Ishikawa (cell line): ENCODE measurements at regions not wholly inside any gene's neighbourhood (a gene's known extent, or its start where the extent isn't known, plus 50 kb on each side); places are given as distances from the start of the nearest gene placed in this dataset.
A peak's percentile ranks its signal among the peaks of the same experiment; 100 is the strongest.

Experiments
- CEBPB ChIP-seq: IDR thresholded peaks from 2 replicates; pipeline ENCODE4 v1.6.1; 2012
- CREB1 ChIP-seq: IDR thresholded peaks from 2 replicates; pipeline ENCODE4 v1.6.1; 2012; ENCODE audit warnings: low read depth
- EGR1 ChIP-seq: IDR thresholded peaks from 2 replicates; pipeline ENCODE4 v1.6.1; 2012
- EP300 ChIP-seq: IDR thresholded peaks from 2 replicates; pipeline ENCODE4 v1.6.1; 2012; ENCODE audit warnings: borderline replicate concordance
- FOXM1 ChIP-seq: IDR thresholded peaks from 2 replicates; pipeline ENCODE4 v1.6.1; 2012; ENCODE audit warnings: low read depth, borderline replicate concordance
- NFIC ChIP-seq: IDR thresholded peaks from 2 replicates; pipeline ENCODE4 v1.6.1; 2012
- RAD21 ChIP-seq: IDR thresholded peaks from 2 replicates; pipeline ENCODE4 v1.6.1; 2012; ENCODE audit warnings: low read depth
- TAF1 ChIP-seq: IDR thresholded peaks from 2 replicates; pipeline ENCODE4 v1.6.1; 2012; ENCODE audit warnings: low read depth, mild to moderate bottlenecking
- TCF12 ChIP-seq: IDR thresholded peaks from 2 replicates; pipeline ENCODE4 v1.6.1; 2012; ENCODE audit warnings: low read depth
- TEAD4 ChIP-seq: IDR thresholded peaks from 2 replicates; pipeline ENCODE4 v1.6.1; 2012
- YY1 ChIP-seq: IDR thresholded peaks from 2 replicates; pipeline ENCODE4 v1.6.1; 2012; ENCODE audit warnings: low read depth
- ZBTB7A ChIP-seq: IDR thresholded peaks from 2 replicates; pipeline ENCODE4 v1.6.1; 2012; ENCODE audit warnings: low read depth
- TF ChIP-seq, protein P1 (sequence below): IDR thresholded peaks from 2 replicates; pipeline ENCODE4 v1.6.1; 2012; ENCODE audit warnings: low read depth, mild to moderate bottlenecking
- TF ChIP-seq, protein P2 (sequence below): IDR thresholded peaks from 2 replicates; pipeline ENCODE4 v1.6.1; 2012
- TF ChIP-seq, protein P3 (sequence below): IDR thresholded peaks from 2 replicates; pipeline ENCODE4 v1.6.1; 2012

- TF ChIP-seq CEBPB (peak; percentile 81), TEAD4 (no peak), FOXM1 (no peak), EP300 (no peak)
Observed at GRCh38 chr15:38886315-38887163, 321.9 kb upstream of the RASGRP1 start.

DNA sequence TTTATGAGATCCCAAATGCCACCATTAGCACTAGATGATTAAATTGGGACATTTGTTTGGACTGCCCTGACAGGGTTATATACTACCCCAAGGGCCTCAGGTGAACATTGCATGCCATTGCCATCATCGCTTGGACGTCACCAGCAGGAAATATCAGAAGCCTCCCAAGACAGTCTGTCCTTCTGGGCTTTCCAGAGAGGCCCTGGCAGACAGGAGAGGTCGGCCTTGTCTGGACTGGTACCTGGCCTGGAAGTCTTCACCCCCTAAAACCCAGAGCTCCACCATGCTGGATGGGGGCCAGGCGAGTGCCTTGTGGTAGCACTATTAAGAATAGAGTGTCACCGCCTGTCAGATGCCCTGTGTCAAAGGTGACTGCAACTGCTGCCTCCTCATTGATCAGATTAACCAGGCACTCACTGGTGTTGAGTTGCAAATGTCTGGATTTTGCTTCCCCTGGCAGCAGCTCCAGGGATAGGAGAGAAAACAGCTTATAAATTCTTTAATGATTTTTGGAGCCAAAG lies 324.1 kb upstream of the RASGRP1 start:
- TF ChIP-seq TAF1: no peak
- no peak for TF ChIP-seq TEAD4
- TF ChIP-seq CREB1: no peak
- no peak for TF ChIP-seq ZBTB7A
- no peak for TF ChIP-seq YY1
- no peak for TF ChIP-seq CEBPB
- no peak for TF ChIP-seq RAD21
- TF ChIP-seq, protein P1, sequence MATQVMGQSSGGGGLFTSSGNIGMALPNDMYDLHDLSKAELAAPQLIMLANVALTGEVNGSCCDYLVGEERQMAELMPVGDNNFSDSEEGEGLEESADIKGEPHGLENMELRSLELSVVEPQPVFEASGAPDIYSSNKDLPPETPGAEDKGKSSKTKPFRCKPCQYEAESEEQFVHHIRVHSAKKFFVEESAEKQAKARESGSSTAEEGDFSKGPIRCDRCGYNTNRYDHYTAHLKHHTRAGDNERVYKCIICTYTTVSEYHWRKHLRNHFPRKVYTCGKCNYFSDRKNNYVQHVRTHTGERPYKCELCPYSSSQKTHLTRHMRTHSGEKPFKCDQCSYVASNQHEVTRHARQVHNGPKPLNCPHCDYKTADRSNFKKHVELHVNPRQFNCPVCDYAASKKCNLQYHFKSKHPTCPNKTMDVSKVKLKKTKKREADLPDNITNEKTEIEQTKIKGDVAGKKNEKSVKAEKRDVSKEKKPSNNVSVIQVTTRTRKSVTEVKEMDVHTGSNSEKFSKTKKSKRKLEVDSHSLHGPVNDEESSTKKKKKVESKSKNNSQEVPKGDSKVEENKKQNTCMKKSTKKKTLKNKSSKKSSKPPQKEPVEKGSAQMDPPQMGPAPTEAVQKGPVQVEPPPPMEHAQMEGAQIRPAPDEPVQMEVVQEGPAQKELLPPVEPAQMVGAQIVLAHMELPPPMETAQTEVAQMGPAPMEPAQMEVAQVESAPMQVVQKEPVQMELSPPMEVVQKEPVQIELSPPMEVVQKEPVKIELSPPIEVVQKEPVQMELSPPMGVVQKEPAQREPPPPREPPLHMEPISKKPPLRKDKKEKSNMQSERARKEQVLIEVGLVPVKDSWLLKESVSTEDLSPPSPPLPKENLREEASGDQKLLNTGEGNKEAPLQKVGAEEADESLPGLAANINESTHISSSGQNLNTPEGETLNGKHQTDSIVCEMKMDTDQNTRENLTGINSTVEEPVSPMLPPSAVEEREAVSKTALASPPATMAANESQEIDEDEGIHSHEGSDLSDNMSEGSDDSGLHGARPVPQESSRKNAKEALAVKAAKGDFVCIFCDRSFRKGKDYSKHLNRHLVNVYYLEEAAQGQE: no peak
- TF ChIP-seq FOXM1: no peak
- TF ChIP-seq EP300: no peak

GRCh38 chr15:38890194-38890593 lies 325.6 kb upstream of the RASGRP1 start:
- TF ChIP-seq NFIC: no peak

DNA sequence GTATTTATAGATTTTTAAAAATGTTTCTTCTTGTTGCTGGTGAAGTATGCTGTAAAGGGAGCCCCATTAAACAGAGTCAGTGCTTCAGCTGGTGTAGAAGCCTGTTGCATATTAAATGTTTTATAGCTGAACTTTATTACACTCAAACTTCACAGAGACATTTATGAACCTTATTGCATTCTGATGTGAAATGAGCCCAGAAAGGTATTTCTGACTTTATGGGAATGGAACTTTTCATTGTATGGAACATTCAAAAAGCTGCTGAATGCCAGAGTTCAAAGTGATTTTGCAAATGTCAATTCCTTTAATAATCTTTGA lies 329.3 kb upstream of the RASGRP1 start:
- no peak for TF ChIP-seq TCF12
- TF ChIP-seq, protein P2, sequence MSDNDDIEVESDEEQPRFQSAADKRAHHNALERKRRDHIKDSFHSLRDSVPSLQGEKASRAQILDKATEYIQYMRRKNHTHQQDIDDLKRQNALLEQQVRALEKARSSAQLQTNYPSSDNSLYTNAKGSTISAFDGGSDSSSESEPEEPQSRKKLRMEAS: no peak
- TF ChIP-seq EGR1: no peak
- TF ChIP-seq YY1: no peak
- TF ChIP-seq, protein P1: no peak
- no peak for TF ChIP-seq RAD21
- no peak for TF ChIP-seq TEAD4
- TF ChIP-seq NFIC: no peak
- TF ChIP-seq EP300: no peak
- no peak for TF ChIP-seq CREB1
- TF ChIP-seq CEBPB: no peak
- TF ChIP-seq ZBTB7A: no peak
- TF ChIP-seq, protein P3, sequence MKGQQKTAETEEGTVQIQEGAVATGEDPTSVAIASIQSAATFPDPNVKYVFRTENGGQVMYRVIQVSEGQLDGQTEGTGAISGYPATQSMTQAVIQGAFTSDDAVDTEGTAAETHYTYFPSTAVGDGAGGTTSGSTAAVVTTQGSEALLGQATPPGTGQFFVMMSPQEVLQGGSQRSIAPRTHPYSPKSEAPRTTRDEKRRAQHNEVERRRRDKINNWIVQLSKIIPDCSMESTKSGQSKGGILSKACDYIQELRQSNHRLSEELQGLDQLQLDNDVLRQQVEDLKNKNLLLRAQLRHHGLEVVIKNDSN: no peak
- no peak for TF ChIP-seq FOXM1
- TF ChIP-seq TAF1: no peak

DNA sequence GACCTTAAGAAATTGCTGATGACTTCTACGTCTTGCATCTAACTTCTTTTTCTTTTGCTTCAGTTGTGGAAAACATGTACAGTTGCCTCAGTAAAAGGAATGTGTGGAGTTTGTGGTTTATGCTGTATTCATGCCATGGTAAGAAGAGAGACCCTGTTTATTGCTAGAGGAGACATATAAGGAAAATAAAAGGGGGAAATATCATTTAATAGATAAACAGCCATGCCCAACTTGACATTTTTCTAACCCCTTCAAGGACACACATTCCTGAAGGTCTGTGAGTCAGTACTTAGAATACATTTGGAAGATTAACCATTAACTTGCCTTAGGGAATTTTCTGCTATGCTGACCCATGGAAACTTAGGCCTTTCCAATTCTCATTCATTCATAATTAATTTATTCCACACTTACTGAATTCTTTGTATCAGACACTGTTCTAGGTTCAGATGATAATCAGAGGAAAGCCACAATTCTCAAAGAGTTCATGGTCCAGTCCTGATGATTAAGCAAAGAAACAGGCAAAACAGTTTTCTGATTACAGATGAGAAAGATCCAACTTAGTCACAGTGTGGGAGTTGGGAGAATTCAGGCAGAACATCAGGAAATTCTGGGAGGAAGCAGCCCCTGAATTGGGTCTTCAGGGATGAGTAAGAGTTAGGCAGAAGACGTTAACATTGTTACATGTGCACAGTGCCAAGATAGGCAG lies 329.8 kb upstream of the RASGRP1 start:
- TF ChIP-seq NFIC: no peak
- TF ChIP-seq, protein P1: no peak
- TF ChIP-seq EGR1: no peak
- TF ChIP-seq, protein P2: no peak
- no peak for TF ChIP-seq TEAD4
- TF ChIP-seq ZBTB7A: no peak
- TF ChIP-seq CREB1: no peak
- TF ChIP-seq, protein P3: no peak
- TF ChIP-seq TCF12: no peak
- no peak for TF ChIP-seq CEBPB
- TF ChIP-seq YY1: no peak
- TF ChIP-seq TAF1: no peak
- no peak for TF ChIP-seq RAD21
- TF ChIP-seq EP300: no peak
- no peak for TF ChIP-seq FOXM1
